Loucy (cell line): ENCODE measurements at regions not wholly inside any gene's neighbourhood (a gene's known extent, or its start where the extent isn't known, plus 50 kb on each side); places are given as distances from the start of the nearest gene placed in this dataset.

Experiments
- EZH2phosphoT487 ChIP-seq: fragments of 200-600 bp; IDR thresholded peaks from 2 replicates; pipeline ENCODE4 v1.6.1; 2018; ENCODE audit warnings: antibody characterized with exemption, mild to moderate bottlenecking, moderate library complexity, borderline replicate concordance
- TF ChIP-seq, protein P1 (sequence below): fragments of 200-600 bp; sonication (generic); conservative IDR thresholded peaks from 2 replicates; pipeline ENCODE4 v1.5.1; 2014; ENCODE audit warnings: mild to moderate bottlenecking, antibody characterized with exemption, low read length

DNA sequence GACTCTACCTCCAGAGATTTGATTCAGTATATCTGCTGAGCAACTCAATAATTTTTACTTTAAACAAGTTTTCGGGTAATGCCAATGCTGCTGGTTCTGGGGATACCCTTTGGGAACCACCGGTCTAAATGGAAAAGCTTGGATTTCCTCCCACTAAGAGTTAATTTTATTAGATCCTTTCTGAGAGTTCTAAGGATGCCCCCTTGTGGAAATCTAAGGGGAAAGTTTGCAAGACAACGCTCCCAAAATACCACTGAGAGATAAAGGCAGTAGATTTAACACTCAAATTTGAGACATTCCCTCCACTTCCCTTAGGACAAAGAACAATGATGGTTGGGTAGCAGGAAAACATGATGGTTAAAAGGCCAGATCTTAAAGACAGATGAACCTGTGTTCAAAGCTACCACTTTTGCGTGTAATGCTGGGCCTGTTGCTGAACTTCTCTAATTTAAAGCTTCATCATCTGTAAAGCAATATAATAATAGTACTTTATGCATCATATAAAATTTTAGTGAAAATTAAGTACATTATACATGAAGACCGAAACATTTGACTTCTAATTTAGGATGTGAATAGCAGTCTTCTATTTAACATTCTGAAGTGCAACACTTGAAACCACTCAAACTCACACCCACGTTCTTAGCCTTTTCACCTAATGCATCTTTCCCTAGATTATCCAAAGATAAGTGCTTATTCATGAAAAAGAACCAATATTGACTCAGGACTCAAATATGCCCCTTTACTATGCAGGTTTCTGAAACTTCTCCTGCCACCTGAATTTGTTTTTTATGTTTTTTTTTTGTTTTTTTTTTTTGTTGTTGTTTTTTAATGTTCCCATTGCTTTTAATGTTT is 110.1 kb upstream of the LUZP2 start:
- TF ChIP-seq, protein P1, sequence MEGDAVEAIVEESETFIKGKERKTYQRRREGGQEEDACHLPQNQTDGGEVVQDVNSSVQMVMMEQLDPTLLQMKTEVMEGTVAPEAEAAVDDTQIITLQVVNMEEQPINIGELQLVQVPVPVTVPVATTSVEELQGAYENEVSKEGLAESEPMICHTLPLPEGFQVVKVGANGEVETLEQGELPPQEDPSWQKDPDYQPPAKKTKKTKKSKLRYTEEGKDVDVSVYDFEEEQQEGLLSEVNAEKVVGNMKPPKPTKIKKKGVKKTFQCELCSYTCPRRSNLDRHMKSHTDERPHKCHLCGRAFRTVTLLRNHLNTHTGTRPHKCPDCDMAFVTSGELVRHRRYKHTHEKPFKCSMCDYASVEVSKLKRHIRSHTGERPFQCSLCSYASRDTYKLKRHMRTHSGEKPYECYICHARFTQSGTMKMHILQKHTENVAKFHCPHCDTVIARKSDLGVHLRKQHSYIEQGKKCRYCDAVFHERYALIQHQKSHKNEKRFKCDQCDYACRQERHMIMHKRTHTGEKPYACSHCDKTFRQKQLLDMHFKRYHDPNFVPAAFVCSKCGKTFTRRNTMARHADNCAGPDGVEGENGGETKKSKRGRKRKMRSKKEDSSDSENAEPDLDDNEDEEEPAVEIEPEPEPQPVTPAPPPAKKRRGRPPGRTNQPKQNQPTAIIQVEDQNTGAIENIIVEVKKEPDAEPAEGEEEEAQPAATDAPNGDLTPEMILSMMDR: peak; percentile 71
- no peak for TF ChIP-seq EZH2phosphoT487
